22Rv1 (cell line): ENCODE measurements at regions not wholly inside any gene's neighbourhood (a gene's known extent, or its start where the extent isn't known, plus 50 kb on each side); places are given as distances from the start of the nearest gene placed in this dataset.

Source experiments
- H3K27ac ChIP-seq: fragments of 450-650 bp; 2 replicates; pipeline ENCODE4 v1.5.1; 2017
- ZFX ChIP-seq: fragments of 450-650 bp; IDR thresholded peaks from 2 replicates; pipeline ENCODE4 v1.6.1; 2017; ENCODE audit warnings: antibody characterized with exemption, borderline replicate concordance
- TF ChIP-seq, protein P1 (sequence below): fragments of 450-650 bp; IDR thresholded peaks from 2 replicates; pipeline ENCODE4 v1.5.1; 2017; ENCODE audit warnings: mild to moderate bottlenecking

DNA sequence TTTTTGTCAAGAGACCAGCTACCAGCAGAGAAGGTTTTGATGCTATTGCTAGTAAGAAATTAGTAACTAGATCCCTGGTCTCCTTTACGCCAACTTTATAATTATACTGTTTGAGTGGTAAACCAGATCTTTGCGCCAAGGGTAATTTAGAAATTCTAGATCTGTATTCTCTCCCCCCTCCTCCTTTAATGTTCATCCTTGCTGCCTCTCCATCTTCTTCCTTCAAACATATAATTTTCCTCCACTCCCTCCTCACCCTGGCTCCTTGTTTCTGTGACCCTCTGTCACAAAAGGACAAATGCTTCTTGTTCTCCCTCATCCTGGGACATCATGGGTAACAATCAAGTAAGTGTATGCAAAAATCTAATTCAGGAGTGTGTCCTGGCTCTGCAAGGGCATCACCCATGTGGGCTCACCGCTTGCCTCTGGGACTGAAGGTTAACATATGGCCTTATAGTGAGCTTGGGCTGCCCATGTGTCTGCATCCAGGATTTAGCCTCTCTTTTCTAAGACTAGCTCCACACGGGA, 121.2 kb downstream of the BAMBI start:
- no peak overlapping the region for H3K27ac ChIP-seq
- no peak for TF ChIP-seq ZFX
- TF ChIP-seq, protein P1, sequence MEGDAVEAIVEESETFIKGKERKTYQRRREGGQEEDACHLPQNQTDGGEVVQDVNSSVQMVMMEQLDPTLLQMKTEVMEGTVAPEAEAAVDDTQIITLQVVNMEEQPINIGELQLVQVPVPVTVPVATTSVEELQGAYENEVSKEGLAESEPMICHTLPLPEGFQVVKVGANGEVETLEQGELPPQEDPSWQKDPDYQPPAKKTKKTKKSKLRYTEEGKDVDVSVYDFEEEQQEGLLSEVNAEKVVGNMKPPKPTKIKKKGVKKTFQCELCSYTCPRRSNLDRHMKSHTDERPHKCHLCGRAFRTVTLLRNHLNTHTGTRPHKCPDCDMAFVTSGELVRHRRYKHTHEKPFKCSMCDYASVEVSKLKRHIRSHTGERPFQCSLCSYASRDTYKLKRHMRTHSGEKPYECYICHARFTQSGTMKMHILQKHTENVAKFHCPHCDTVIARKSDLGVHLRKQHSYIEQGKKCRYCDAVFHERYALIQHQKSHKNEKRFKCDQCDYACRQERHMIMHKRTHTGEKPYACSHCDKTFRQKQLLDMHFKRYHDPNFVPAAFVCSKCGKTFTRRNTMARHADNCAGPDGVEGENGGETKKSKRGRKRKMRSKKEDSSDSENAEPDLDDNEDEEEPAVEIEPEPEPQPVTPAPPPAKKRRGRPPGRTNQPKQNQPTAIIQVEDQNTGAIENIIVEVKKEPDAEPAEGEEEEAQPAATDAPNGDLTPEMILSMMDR: no peak

DNA sequence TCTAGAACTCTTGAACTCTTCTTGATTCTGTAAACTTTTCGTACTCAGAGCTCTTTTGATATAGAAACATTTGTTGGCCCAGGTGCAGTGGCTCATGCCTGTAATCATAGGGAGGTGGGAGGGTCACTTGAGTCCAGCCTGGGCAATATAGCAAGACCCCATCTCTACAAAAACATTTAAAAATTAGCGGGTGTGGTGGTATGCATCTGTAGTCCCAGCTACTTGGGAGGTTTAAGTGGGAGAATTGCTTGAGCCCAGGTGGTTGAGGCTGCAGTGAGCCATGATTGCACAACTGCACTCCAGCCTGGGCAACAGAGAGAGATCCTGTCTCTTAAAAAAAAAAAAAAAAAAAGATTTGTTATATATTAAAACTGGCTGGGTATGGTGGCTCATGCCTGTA, 121.6 kb downstream of the BAMBI start:
- no peak for TF ChIP-seq ZFX
- TF ChIP-seq, protein P1: no peak
- H3K27ac ChIP-seq: no peak overlapping the region

DNA sequence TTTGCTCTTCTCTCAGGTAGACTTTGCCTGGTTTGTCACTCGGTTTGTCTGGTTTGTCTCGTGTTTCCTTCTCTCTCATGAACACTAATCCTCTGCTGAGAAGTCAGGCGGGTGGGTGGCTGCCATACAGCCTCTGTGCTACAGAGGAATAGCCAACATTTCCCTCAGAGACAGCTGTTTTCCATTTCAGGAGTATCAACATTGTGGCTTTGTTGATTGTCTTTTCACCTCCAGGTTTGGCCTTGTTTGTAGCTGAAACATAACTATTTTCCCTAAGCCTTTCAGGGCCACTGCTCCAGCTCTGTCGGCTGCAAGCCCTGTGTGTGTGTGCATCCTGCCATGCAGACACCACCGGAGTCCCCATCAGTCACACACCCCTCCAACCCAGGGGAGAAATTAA, 122.8 kb downstream of the BAMBI start:
- H3K27ac ChIP-seq: no peak overlapping the region
- TF ChIP-seq ZFX: no peak
- TF ChIP-seq, protein P1: no peak

DNA sequence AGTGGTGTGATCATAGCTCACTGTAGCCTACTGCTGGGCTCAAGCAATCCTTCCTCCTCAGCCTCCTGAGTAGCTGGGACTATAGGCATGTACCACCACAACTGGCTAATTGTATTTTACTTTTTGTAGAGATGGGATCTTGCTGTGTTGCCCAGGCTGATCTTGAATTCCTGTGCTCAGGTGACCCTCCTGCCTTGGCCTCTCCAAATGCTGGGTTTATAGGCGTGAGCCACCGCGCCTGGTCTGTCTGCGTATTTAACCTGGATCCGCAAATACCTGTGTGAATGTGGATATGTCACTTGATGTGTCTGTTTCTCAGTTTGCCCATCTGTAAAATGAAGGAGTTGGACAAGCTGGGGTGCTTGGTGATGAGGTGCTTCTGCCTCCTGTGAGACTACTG, 123.9 kb downstream of the BAMBI start:
- no peak overlapping the region for H3K27ac ChIP-seq
- TF ChIP-seq, protein P1: no peak
- TF ChIP-seq ZFX: no peak

GRCh38 chr10:28801869-28802268, 124.5 kb downstream of the BAMBI start:
- TF ChIP-seq ZFX: no peak
- no peak overlapping the region for H3K27ac ChIP-seq

GRCh38 chr10:28805390-28805789, 128.1 kb downstream of the BAMBI start:
- TF ChIP-seq, protein P1: no peak
- TF ChIP-seq ZFX: no peak
- no peak overlapping the region for H3K27ac ChIP-seq

DNA sequence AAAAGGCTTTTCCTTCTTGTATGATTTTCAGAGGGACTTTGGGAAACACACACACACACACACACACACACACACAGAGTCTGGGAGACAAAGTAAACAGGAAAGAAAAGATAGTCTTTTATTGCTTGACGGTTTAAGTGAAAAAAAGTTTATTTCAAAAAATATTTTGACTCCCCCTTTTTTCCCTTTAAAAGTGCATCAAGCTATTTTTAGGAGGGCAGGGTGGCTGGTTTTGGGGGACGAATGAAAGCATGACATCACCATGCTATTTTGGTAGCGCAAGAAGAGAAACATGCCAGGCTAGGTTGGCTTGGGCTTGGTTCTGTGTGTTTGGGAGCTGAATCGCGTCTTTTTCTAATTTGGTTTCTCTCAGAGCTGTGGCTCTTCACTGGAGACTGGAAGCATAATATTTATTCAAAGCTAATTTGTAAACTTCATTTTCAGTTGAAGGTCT, 129.2 kb downstream of the BAMBI start:
- TF ChIP-seq ZFX: no peak
- TF ChIP-seq, protein P1: no peak
- no peak overlapping the region for H3K27ac ChIP-seq
